Keratinocyte (primary cell): ENCODE measurements at regions not wholly inside any gene's neighbourhood (a gene's known extent, or its start where the extent isn't known, plus 50 kb on each side); places are given as distances from the start of the nearest gene placed in this dataset.

Source experiments
- CTCF ChIP-seq, 3 experiments: IDR thresholded peaks in 1 of 3; conservative IDR thresholded peaks in 1 of 3; optimal IDR thresholded peaks in 1 of 3; 2 replicates in 2 of 3; 3 replicates in 1 of 3; pipeline versions ENCODE3 to v1.5.1; 2011; ENCODE audit warnings: low read length in 3 of 3, mild to moderate bottlenecking in 3 of 3, moderate library complexity in 2 of 3, control low read depth in 1 of 3, inconsistent platforms in 1 of 3; ENCODE audit not compliant: insufficient read depth in 2 of 3; ENCODE audit errors: extremely low read depth in 1 of 3
- EZH2 ChIP-seq: IDR thresholded peaks from one replicate; pipeline ENCODE4 v1.6.1; 2012; ENCODE audit warnings: inconsistent platforms, mild to moderate bottlenecking, low read length, moderate library complexity

GRCh38 chr4:180913750-180914149 is 1329.5 kb upstream of the TENM3 start:
- TF ChIP-seq CTCF (optimal IDR thresholded peaks at IDR 0.05 in 1 of 3, IDR thresholded peaks at IDR 0.05 in 1 of 3, conservative IDR thresholded peaks at IDR 0.05 in 1 of 3; ENCODE audit: extremely low read depth in 1 of 3, insufficient read depth in 2 of 3, low read length in 3 of 3) = no peak
- TF ChIP-seq EZH2 = no peak
